ENCODE measurements at regions not wholly inside any gene's neighbourhood (a gene's known extent, or its start where the extent isn't known, plus 50 kb on each side); places are given as distances from the start of the nearest gene placed in this dataset.

DNA sequence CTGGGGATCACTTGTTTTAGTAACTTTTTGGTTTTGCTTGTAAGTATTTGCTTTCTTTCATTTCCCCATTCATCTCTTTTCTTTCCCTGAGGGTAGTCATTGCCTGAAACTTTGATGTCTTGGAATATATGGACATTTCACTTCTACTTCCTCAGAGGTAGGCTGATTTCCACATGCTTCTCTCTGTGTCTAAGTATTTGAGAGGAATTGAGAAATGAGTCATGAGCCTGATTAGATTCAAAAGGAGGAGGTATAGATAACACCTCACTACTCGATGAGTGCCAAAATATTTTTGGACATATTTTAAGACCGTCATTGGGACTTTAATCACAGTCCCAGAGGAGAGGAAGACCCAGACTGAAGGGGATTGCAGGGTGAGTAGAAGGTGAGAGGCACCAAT lies 480.1 kb upstream of the SGO1 start (continued):
- TF ChIP-seq, protein P1, sequence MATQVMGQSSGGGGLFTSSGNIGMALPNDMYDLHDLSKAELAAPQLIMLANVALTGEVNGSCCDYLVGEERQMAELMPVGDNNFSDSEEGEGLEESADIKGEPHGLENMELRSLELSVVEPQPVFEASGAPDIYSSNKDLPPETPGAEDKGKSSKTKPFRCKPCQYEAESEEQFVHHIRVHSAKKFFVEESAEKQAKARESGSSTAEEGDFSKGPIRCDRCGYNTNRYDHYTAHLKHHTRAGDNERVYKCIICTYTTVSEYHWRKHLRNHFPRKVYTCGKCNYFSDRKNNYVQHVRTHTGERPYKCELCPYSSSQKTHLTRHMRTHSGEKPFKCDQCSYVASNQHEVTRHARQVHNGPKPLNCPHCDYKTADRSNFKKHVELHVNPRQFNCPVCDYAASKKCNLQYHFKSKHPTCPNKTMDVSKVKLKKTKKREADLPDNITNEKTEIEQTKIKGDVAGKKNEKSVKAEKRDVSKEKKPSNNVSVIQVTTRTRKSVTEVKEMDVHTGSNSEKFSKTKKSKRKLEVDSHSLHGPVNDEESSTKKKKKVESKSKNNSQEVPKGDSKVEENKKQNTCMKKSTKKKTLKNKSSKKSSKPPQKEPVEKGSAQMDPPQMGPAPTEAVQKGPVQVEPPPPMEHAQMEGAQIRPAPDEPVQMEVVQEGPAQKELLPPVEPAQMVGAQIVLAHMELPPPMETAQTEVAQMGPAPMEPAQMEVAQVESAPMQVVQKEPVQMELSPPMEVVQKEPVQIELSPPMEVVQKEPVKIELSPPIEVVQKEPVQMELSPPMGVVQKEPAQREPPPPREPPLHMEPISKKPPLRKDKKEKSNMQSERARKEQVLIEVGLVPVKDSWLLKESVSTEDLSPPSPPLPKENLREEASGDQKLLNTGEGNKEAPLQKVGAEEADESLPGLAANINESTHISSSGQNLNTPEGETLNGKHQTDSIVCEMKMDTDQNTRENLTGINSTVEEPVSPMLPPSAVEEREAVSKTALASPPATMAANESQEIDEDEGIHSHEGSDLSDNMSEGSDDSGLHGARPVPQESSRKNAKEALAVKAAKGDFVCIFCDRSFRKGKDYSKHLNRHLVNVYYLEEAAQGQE (IDR thresholded peaks at IDR 0.05; ENCODE audit: low read depth), result no peak
- no peak for TF ChIP-seq SIN3A (IDR thresholded peaks at IDR 0.05; ENCODE audit: low read depth)
- TF ChIP-seq POLR2A (IDR thresholded peaks at IDR 0.05; ENCODE audit: borderline replicate concordance, extremely low read depth, insufficient read depth, insufficient read length), result no peak
- TF ChIP-seq SRF (IDR thresholded peaks at IDR 0.05; ENCODE audit: low read depth), result no peak

DNA sequence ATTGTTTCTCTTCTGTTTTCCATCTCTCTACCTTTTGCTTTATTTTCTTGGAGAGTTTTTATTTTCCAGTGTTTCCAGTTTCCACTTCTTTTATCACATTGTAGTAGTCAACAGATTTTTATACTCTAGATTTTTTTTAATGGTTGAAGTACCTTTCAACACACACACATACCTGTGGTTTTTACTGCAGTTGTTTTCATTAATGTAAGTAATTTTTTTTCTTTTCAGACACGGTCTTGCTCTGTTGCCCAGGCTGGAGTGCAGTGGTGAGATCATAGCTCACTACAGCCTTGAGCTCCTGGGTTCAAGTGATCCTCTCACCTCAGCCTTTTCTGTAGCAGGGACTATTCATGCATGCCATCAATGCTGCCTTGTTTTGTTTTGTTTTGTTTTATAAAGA lies 472.5 kb upstream of the SGO1 start:
- no peaks in the 10 kb centered on the region for H3K4me1 ChIP-seq (ENCODE audit: control insufficient read depth in 1 of 2, insufficient read depth in 2 of 2, low read length in 2 of 2)
- H3K36me3 ChIP-seq (ENCODE audit: control insufficient read depth in 1 of 2, insufficient read depth in 2 of 2, low read length in 2 of 2), result no peaks in the 10 kb centered on the region
- H3K27ac ChIP-seq (ENCODE audit: low read depth, low read length), result no peak overlapping the region
- ATAC-seq (no peak), DNase-seq (ENCODE audit: low read depth, low spot score) (no peak)
- H4K20me1 ChIP-seq (ENCODE audit: insufficient read depth), result no peaks in the 10 kb centered on the region
- BruUV-seq (replicated peaks), result no TSS peak
- H3K9me2 ChIP-seq (ENCODE audit: insufficient read depth), result no peaks in the 10 kb centered on the region
- no peak overlapping the region for H2AFZ ChIP-seq (ENCODE audit: low read depth, low read length, poor library complexity, severe bottlenecking)
- no peak overlapping the region for H3K4me2 ChIP-seq (ENCODE audit: low read length)
- no peak overlapping the region for H3K9ac ChIP-seq (ENCODE audit: low read length)
- intact Hi-C loops (cut with micrococcal nuclease), result no loop called here
- CTCF ChIA-PET, result no interaction called here
- RAD21 ChIA-PET (ENCODE audit: low non-redundant PET in 1 of 2, low total read pairs in 2 of 2, uncharacterized antibody in 2 of 2, unreplicated experiment in 2 of 2), result no interaction called here
- no peak for TF ChIP-seq SRF (IDR thresholded peaks at IDR 0.05; ENCODE audit: low read depth)
- TF ChIP-seq, protein P2, sequence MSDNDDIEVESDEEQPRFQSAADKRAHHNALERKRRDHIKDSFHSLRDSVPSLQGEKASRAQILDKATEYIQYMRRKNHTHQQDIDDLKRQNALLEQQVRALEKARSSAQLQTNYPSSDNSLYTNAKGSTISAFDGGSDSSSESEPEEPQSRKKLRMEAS (IDR thresholded peaks at IDR 0.05), result no peak
- TF ChIP-seq RAD21 (IDR thresholded peaks at IDR 0.05; ENCODE audit: low read depth), result no peak
- TF ChIP-seq SIN3A (IDR thresholded peaks at IDR 0.05; ENCODE audit: low read depth), result no peak
- no peak for TF ChIP-seq YY1 (IDR thresholded peaks at IDR 0.05; ENCODE audit: extremely low read depth, insufficient replicate concordance, low read depth, low read length)
- TF ChIP-seq CBX3 (IDR thresholded peaks at IDR 0.05; ENCODE audit: low read depth), result no peak
- H3K79me2 ChIP-seq (ENCODE audit: insufficient read depth, low read length), result no peaks in the 10 kb centered on the region
- POLR2A ChIA-PET, result no interaction called here
- H3K9me3 ChIP-seq (ENCODE audit: control insufficient read depth in 1 of 2, insufficient read depth in 1 of 2, low read depth in 1 of 2, low read length in 2 of 2), result peaks cover 0 to 12% of the 10 kb centered on the region in 2 experiments; a peak in 3 of 4 replicates
- H3K27me3 ChIP-seq (ENCODE audit: insufficient read depth, low read length), result no peaks in the 10 kb centered on the region
- H3K4me3 ChIP-seq (replicated peaks in 1 of 2; ENCODE audit: low read depth in 1 of 2, low read length in 2 of 2), result no peak overlapping the region

Data from HCT116 (cell line).